Skeletal muscle cell (primary cell): ENCODE measurements at regions not wholly inside any gene's neighbourhood (a gene's known extent, or its start where the extent isn't known, plus 50 kb on each side); places are given as distances from the start of the nearest gene placed in this dataset.
A peak's percentile ranks its signal among the peaks of the same experiment; 100 is the strongest.
"Not testable (repeated sequence)": the region's sequence is repeated elsewhere in the genome, so short reads cannot be mapped to it uniquely, and the experiment has no call there.

Source experiments
- DNase-seq: peaks from one replicate; pipeline ENCODE4 v3.0.0-alpha.2; 2010; ENCODE audit warnings: low read depth
- H3K4me3 ChIP-seq: 2 replicates; pipeline ENCODE4 v1.5.1; 2011; ENCODE audit warnings: low read depth, mild to moderate bottlenecking, control low read depth, low read length, moderate library complexity

GRCh38 chr15:79163395-79163794 lies 72.8 kb upstream of the RASGRF1 start:
- H3K4me3 ChIP-seq, result no peak overlapping the region
- DNase-seq, result no peak

DNA sequence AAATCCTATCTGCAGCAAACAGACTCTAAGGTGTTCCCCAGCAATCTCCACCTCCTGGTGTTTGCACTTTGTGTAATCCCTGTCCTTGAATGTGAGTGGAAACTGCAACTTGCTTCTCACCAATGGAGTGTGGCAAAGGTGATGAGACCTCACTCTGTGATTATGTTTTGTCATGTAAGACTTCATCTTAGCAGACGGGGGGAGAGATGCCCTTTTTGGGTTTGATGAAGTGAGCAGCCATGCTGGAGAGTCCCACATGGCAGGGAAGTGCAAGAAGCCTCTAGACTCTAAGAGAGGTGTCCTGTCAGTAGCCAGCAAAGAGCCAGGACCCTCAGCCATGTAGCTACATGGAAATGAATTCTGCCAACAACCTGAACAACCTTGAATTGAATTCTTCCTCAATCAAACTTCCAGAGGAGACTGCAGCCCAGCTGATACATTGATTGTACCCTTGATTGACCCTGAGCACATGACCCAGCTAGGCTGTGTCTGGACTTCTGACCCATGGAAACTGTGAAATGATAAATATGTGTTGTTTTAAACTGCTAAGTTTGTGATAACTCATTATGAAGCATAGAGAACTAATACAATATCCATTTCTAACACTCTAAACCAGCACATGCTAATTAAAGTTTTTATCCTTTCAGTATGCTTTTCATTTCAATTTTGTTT lies 71.4 kb upstream of the RASGRF1 start:
- H3K4me3 ChIP-seq, result no peak overlapping the region
- DNase-seq, result no peak

DNA sequence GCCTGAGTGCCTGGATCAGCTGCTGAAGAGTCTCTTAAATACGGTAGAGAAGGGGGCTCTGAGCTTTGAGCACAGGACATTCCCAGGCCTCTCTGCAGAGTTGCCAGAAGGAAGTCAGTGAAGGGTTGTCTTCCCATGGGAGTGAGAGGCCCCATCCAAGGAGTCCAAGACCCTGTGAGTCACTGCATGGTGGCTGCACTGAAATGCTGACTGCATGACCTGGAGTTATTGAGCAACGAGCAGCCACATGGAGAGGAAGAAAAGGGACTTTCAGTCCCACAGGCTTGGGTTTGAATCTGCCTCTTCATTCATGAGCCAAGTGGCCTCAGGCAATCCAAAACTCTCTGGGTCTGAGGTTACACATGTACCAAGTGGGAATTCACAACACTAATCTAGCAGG lies 69.6 kb upstream of the RASGRF1 start:
- no peak overlapping the region for H3K4me3 ChIP-seq
- peak; percentile 53 for DNase-seq

- H3K4me3 ChIP-seq, result no peak overlapping the region
- no peak for DNase-seq
Measured at GRCh38 chr15:79157631-79158592, 67.3 kb upstream of the RASGRF1 start.

- no peak for DNase-seq
Measured at GRCh38 chr15:79156704-79157375, 66.3 kb upstream of the RASGRF1 start.

DNA sequence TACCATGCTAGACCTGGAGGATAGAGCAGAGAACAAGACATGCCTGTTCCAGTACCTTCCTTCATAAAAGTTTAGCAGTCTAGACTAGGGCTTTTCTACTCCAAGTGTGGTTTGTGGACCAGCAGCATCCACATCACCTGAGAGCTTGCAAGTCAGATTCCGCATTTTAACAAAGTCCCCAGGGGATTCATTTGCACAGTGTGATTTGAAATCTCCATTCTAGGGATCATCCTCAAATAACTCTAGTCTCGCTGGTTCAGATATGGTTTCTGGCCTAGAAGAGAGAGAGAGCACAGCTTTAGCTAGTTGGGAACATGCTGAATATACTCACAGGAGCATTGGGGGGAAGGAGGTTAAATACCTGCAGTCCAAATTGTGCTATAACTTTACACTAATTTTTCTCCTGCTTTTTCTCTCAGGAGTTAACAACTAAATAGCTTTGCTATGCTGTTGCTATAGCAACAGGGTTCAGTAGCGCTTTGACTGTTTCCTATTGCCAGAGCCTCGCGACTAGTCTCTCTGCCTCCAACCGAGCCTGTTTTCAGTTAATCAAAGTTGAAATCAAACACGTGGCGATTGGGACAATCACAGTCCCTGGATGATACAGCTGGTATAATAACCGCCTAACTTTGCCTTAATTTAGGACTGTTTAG lies 64.0 kb upstream of the RASGRF1 start:
- no peak overlapping the region for H3K4me3 ChIP-seq
- no peak for DNase-seq

More at GRCh38 chr15:79156704-79157375, 66.3 kb upstream of the RASGRF1 start:
- H3K4me3 ChIP-seq, result no peak overlapping the region

DNA sequence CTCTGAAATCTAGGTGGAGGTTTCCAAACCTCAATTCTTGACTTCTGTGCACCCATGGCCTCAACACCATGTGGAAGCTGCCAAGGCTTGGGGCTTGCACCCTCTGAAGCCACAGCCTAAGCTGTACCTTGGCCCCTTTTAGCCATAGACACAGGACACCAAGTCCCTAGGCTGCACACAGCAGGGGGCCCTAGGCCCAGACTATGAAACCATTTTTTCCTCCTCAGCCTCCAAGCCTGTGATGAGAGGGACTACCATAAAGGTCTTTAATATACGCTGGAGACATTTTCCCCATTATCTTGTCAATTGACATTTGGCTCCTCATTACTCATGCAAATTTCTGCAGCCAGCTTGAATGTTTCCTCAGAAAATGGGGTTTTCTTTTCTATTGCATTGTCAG lies 53.7 kb upstream of the RASGRF1 start:
- H3K4me3 ChIP-seq, DNase-seq: not testable (repeated sequence)

- no peak overlapping the region for H3K4me3 ChIP-seq
- no peak for DNase-seq
Measured at GRCh38 chr15:79140846-79141570, 50.4 kb upstream of the RASGRF1 start.
